Activated CD4-positive, alpha-beta memory T cell treated with anti-CD3 and anti-CD28 coated beads, Interleukin-2, amount 10 ng/mL, durations not matched to agents 7 days and 5 days (primary cell): ENCODE measurements at regions not wholly inside any gene's neighbourhood (a gene's known extent, or its start where the extent isn't known, plus 50 kb on each side); places are given as distances from the start of the nearest gene placed in this dataset.

ENCODE experiments used
- CTCF ChIA-PET: fragments of 350-600 bp; sonication (Branson Sonifier 250); formaldehyde crosslinking; loops from one replicate; lab custom pipeline; 2021; ENCODE audit warnings: antibody characterized with exemption, inconsistent platforms; lab: Charles Lee
- POLR2A ChIA-PET: fragments of 350-600 bp; sonication (Branson Sonifier 250); formaldehyde crosslinking; loops from one replicate; lab custom pipeline; 2021; ENCODE audit warnings: antibody characterized with exemption; lab: Charles Lee
- DNase-seq: peaks from one replicate; pipeline ENCODE4 v3.0.0-alpha.2; 2020
- H3K27ac Mint-ChIP-seq: one replicate; pipeline ENCODE4 v1.8.0; 2021; ENCODE audit warnings: mild to moderate bottlenecking, mixed read lengths
- H3K27me3 Mint-ChIP-seq: one replicate; pipeline ENCODE4 v1.8.0; 2021; ENCODE audit warnings: mixed read lengths
- H3K36me3 Mint-ChIP-seq: one replicate; pipeline ENCODE4 v1.8.0; 2021; ENCODE audit warnings: low read depth, mixed read lengths
- H3K4me1 Mint-ChIP-seq: one replicate; pipeline ENCODE4 v1.8.0; 2021; ENCODE audit warnings: mixed read lengths
- H3K4me3 Mint-ChIP-seq: one replicate; pipeline ENCODE4 v1.8.0; 2021; ENCODE audit warnings: mild to moderate bottlenecking, mixed read lengths
- H3K9me3 Mint-ChIP-seq: one replicate; pipeline ENCODE4 v1.8.0; 2021; ENCODE audit warnings: mixed read lengths

DNA sequence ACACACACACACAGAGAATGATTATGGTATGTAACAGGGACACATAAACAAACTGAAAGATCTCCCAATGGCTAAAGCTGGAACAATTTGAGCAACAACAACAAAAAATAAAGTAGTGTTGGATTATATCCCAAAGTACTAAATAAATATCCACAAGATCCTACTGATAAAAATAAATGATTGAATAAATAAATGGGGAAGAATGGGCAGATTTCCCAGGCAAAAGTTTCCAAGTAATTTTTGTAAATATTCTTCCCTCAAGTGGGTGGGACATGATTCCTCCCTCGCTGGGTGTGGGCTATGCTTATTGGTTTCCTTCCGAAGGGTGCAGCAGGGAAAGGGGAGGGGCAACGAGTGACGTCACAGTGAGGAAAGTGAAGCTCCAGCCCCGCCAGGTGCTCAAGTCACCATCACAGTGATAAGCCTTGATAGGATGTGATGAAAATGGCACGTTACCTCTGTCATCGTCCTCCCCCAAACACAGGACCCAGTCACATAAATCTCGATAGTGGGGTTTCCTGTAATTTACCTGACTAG lies 295.3 kb downstream of the DRD1 start:
- Mint-ChIP-seq H3K4me1 (no peaks in the 10 kb centered on the region), H3K27ac (no peak overlapping the region), H3K36me3 (no peaks in the 10 kb centered on the region), H3K9me3 (peaks cover 5% of the 10 kb centered on the region), H3K4me3 (no peak overlapping the region), H3K27me3 (no peaks in the 10 kb centered on the region)
- POLR2A ChIA-PET: no interaction called here
- CTCF ChIA-PET: no interaction called here
- DNase-seq: no peak

DNA sequence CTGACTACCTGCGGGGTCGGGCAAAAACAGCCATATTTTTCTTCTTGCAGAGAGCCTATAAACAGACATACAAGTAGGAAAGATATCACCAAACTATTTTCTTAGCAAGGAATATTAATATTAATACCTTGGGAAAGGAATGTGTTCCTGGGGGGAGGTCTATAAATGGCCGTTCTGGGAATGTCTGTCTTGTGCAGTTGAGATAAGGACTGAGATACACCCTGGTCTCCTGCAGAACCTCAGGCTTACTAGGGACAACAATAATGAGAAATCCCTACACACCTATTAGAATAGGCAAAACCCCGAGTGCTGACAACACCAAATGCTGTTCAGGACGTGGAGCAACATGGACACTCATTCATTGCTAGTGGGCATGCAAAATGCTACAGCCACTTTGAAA lies 297.2 kb downstream of the DRD1 start:
- no peaks in the 10 kb centered on the region for H3K4me1 Mint-ChIP-seq
- POLR2A ChIA-PET: no interaction called here
- H3K36me3 Mint-ChIP-seq: no peaks in the 10 kb centered on the region
- CTCF ChIA-PET: no interaction called here
- no peaks in the 10 kb centered on the region for H3K27me3 Mint-ChIP-seq
- no peak overlapping the region for H3K27ac Mint-ChIP-seq
- no peak overlapping the region for H3K4me3 Mint-ChIP-seq
- peaks cover 2% of the 10 kb centered on the region for H3K9me3 Mint-ChIP-seq
- DNase-seq: no peak

DNA sequence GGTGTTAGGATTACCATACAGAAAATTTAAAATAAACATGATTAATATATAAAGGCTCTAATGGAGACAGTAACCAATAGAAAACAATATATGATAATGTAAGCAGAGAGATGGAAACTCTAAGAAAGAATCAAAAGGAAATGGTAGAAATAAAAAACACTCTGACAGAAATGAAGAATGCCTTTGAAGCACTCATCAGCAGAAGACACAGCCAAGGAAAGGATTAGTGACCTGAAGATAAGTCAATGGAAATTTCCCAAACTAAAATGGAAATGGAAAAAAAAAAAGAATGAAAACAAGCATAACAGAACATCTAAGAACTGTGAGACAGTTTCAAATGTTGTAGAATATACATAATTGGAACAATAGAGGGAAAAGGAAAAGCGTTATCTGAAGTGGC lies 302.6 kb downstream of the DRD1 start:
- Mint-ChIP-seq H3K4me3 (no peak overlapping the region), H3K9me3 (peaks cover 3% of the 10 kb centered on the region), H3K4me1 (no peaks in the 10 kb centered on the region), H3K27me3 (no peaks in the 10 kb centered on the region), H3K36me3 (no peaks in the 10 kb centered on the region), H3K27ac (no peak overlapping the region)
- no peak for DNase-seq
- ChIA-PET CTCF (no interaction called here), POLR2A (no interaction called here)

DNA sequence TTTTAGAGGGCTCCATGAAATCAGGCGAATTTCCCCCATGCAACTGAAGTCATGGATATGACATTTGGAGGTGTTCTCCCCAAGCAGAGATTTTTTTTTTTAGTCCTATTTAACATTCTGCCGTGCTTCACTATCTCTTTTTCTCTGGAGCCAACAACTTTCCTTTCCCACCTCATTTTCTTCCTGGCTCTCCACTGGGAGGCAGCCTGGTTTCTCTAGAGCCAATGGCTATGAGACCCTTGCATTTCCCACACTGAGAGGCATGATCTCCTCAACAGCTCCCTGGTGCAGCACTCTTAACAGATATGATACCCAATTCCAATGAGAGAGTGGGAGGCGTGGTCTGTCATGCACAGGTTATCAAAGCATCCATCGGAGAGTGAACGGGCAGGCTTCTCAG lies 310.8 kb downstream of the DRD1 start:
- CTCF ChIA-PET: no interaction called here
- Mint-ChIP-seq H3K9me3 (no peaks in the 10 kb centered on the region), H3K36me3 (no peaks in the 10 kb centered on the region), H3K27me3 (no peaks in the 10 kb centered on the region), H3K4me3 (no peak overlapping the region), H3K27ac (no peak overlapping the region), H3K4me1 (no peaks in the 10 kb centered on the region)
- POLR2A ChIA-PET: no interaction called here
- DNase-seq: no peak

DNA sequence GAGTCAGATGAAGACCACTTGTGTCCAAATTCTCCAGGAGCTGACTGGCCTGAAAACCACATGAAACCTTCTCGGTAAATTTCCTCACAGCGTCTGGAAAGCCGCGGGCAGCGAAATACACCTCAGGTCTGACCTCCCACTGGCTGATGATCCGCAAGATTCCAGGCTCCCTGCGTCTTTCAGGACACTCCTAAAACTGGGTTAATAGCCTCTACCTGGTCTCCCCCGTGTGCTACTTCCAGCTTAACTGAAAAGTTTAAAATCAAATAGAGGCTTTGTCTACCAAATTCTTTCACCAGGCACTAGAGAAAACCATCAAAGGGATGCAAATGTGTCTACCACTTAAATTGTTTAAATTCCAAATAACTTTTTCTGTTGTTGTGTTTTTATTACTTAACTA lies 312.6 kb downstream of the DRD1 start:
- Mint-ChIP-seq H3K27ac (no peak overlapping the region), H3K4me3 (no peak overlapping the region), H3K4me1 (no peaks in the 10 kb centered on the region), H3K9me3 (no peaks in the 10 kb centered on the region), H3K36me3 (no peaks in the 10 kb centered on the region), H3K27me3 (no peaks in the 10 kb centered on the region)
- CTCF ChIA-PET: no interaction called here
- POLR2A ChIA-PET: no interaction called here
- DNase-seq: no peak

DNA sequence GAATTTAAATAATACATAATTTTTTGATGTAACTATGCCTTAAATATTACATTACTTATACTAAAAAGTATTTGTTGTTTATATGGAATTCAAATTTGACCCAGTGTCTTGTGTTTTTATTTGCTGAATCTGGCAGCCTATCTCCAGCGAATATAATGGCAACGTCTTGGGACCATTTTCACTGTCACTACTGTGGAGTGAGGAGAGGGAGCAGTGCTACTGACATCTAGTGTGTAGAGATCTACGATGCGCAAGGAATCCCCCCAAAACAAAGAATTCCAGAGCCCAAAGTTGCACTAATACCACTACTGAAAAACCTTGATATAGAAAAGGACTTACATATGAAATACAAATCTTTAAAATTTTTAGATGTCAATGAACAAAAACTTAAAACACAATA lies 314.4 kb downstream of the DRD1 start:
- no peaks in the 10 kb centered on the region for H3K27me3 Mint-ChIP-seq
- no peak overlapping the region for H3K27ac Mint-ChIP-seq
- H3K36me3 Mint-ChIP-seq: no peaks in the 10 kb centered on the region
- no peaks in the 10 kb centered on the region for H3K9me3 Mint-ChIP-seq
- H3K4me3 Mint-ChIP-seq: no peak overlapping the region
- ChIA-PET CTCF (no interaction called here), POLR2A (no interaction called here)
- DNase-seq: no peak
- H3K4me1 Mint-ChIP-seq: no peaks in the 10 kb centered on the region

DNA sequence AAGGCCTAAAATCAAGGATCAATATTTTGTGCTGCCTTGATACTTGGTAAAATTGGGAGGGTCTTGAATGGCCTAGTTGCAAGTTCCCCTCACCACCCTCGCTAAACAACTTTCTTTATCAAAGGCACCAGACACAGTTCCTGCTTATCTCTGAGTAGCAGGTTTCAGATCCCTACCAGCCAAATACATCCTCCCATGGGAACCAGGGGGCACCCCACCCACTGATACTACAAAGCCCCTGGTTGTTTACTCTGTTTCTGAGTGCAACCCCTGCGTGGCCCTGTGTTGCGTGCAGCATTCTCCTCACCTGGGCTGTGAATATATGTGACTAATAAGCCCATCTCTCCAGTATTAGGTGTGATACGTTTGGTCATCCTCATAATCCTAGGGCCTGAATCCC lies 314.9 kb downstream of the DRD1 start:
- DNase-seq: no peak
- Mint-ChIP-seq H3K4me3 (no peak overlapping the region), H3K27ac (no peak overlapping the region), H3K9me3 (no peaks in the 10 kb centered on the region), H3K4me1 (no peaks in the 10 kb centered on the region), H3K27me3 (no peaks in the 10 kb centered on the region), H3K36me3 (no peaks in the 10 kb centered on the region)
- ChIA-PET POLR2A (no interaction called here), CTCF (no interaction called here)

DNA sequence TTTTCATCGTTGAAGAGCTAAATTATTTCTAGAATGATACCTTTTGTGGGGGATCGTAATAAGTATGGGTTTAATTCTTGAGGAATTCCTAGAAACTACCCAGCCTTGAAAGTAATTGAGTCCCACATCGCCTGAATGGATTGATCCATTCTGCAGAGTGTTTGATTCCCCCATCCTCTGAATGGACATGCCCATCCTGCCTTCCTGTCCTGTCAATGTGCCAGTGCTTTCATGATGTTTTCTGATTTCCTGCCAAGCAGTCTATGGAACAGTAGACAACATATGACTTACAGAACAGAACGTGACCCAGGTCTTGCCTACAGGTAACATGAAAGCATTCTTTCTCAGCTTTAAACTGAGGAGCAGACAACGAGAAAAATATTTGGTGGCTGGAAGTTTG lies 319.2 kb downstream of the DRD1 start:
- DNase-seq: no peak
- Mint-ChIP-seq H3K9me3 (peaks cover 2% of the 10 kb centered on the region), H3K4me1 (no peaks in the 10 kb centered on the region), H3K4me3 (no peak overlapping the region), H3K27ac (no peak overlapping the region), H3K27me3 (no peaks in the 10 kb centered on the region), H3K36me3 (no peaks in the 10 kb centered on the region)
- CTCF ChIA-PET: no interaction called here
- POLR2A ChIA-PET: no interaction called here

DNA sequence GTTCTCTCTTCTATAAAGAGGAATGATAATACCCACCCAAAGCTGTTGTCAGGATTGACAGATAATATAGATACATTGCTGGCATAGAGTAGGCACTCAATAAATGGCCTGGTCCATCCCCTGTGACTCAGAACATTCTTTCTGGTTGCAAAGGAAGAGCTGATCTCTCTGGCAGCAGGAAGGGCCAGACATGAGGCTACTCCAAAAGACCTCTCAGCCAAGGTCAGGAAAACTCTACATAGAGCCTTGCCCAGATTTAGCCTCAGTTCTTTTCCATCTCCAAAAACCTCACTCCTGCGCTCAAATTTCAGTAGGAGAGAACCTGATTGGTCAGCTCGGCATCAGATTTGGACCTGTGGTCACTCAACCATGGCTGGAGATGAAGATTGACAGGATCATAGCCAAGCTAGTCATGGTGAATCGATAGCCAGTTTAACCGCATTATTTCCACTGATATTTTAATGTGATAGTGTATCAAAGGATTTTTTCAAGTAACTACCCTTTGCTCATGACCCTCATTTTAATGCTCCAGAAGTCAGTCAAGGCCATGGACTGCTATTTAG lies 319.6 kb downstream of the DRD1 start:
- Mint-ChIP-seq H3K9me3 (peaks cover 2% of the 10 kb centered on the region), H3K27me3 (no peaks in the 10 kb centered on the region), H3K4me3 (no peak overlapping the region), H3K4me1 (no peaks in the 10 kb centered on the region), H3K36me3 (no peaks in the 10 kb centered on the region), H3K27ac (no peak overlapping the region)
- ChIA-PET POLR2A (no interaction called here), CTCF (no interaction called here)
- no peak for DNase-seq

DNA sequence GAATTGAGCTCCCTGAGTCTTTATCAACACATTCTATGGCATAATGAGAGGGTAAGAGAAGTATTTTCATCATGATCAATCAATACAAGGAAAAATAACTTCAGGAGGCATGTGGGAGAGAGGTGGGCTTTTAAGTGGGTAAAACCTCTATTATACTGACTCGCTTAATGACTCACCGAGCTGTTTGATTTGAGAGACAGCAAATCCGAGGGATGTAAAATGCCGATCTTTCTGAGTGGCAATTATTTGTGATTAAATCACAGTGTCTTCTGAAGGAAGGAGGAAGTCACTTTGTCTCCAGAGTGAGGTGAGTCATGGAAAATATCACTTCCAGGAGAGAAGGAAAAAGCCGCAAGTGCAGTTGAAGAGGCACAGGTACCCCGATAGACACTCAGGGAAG lies 320.4 kb downstream of the DRD1 start:
- Mint-ChIP-seq H3K27ac (no peak overlapping the region), H3K9me3 (peaks cover 2% of the 10 kb centered on the region), H3K4me3 (no peak overlapping the region), H3K36me3 (no peaks in the 10 kb centered on the region), H3K4me1 (no peaks in the 10 kb centered on the region), H3K27me3 (no peaks in the 10 kb centered on the region)
- no peak for DNase-seq
- POLR2A ChIA-PET: no interaction called here
- CTCF ChIA-PET: no interaction called here

DNA sequence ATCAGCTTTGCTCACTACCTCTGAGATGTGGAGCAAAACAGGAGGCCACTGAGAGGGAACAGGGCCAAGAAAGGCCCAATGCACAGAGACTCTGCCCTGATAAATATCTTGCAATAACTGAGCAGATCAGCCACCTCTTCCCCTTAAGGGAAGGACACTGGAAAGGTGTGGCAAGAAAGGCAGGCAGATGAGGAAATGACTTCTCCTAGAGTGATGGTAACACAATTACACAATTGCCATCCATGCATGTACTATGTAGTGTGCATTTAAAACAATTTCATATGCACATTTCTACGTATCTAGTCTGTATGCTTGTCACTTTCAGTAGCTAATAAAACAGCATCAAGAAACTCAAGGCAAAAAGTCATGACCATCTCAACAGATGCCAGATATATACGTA lies 322.5 kb downstream of the DRD1 start:
- Mint-ChIP-seq H3K27me3 (no peaks in the 10 kb centered on the region), H3K9me3 (peaks cover 2% of the 10 kb centered on the region), H3K27ac (no peak overlapping the region), H3K36me3 (no peaks in the 10 kb centered on the region), H3K4me1 (no peaks in the 10 kb centered on the region), H3K4me3 (no peak overlapping the region)
- POLR2A ChIA-PET: no interaction called here
- DNase-seq: no peak
- CTCF ChIA-PET: no interaction called here

DNA sequence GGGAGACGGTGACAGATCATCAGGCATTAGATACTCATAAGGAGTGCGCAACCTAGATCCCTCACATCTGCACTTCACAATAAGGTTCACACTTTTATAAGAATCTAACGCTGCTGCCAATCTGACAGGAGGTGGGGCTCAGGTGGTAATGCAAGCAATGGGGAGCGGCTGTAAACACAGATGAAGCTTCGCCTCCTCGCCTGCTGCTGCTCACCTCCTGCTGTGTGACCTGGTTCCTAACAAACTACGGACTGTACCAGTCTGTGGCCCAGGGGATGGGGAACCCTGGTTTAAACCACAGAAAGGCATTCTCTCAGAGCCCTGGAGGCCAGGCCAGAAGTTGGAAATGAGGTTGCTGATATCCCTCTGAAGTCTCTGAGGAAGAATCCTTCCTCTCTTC lies 323.6 kb downstream of the DRD1 start:
- POLR2A ChIA-PET: no interaction called here
- H3K9me3 Mint-ChIP-seq: peaks cover 2% of the 10 kb centered on the region
- no peaks in the 10 kb centered on the region for H3K36me3 Mint-ChIP-seq
- no peak overlapping the region for H3K4me3 Mint-ChIP-seq
- no peaks in the 10 kb centered on the region for H3K4me1 Mint-ChIP-seq
- CTCF ChIA-PET: no interaction called here
- DNase-seq: no peak
- no peaks in the 10 kb centered on the region for H3K27me3 Mint-ChIP-seq
- H3K27ac Mint-ChIP-seq: no peak overlapping the region

DNA sequence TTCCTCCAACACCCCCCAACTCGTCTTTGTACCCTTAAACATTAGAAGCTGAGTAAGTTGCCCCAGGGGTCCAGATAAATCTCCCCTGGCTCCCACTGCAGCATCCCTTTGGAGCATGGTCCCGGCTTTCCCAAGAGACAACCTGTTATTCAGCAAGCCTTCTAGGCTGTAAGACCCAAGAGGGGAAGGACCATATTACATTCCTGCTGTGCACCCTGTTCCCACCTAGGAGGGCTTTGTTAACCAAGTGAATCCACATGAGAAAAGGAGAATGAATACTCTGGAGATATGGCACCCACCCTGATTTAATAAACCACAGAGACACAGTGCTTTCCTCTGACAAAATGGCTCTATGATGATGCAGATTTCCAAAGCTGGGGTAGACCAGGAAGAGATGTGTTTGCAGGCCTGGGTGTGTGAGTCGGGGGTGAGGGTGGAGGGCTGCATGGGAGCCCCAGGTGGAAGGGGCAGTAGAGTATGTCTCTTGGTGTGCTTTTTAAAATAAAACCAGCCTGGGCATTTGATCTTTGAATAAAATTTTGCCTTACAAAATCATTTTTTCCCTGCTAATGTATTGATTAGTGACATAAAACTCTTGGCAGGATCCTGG lies 325.2 kb downstream of the DRD1 start:
- peaks cover 1% of the 10 kb centered on the region for H3K27me3 Mint-ChIP-seq
- H3K36me3 Mint-ChIP-seq: no peaks in the 10 kb centered on the region
- DNase-seq: no peak
- ChIA-PET POLR2A (no interaction called here), CTCF (no interaction called here)
- no peak overlapping the region for H3K27ac Mint-ChIP-seq
- H3K4me3 Mint-ChIP-seq: no peak overlapping the region
- no peaks in the 10 kb centered on the region for H3K4me1 Mint-ChIP-seq
- H3K9me3 Mint-ChIP-seq: peaks cover 2% of the 10 kb centered on the region

DNA sequence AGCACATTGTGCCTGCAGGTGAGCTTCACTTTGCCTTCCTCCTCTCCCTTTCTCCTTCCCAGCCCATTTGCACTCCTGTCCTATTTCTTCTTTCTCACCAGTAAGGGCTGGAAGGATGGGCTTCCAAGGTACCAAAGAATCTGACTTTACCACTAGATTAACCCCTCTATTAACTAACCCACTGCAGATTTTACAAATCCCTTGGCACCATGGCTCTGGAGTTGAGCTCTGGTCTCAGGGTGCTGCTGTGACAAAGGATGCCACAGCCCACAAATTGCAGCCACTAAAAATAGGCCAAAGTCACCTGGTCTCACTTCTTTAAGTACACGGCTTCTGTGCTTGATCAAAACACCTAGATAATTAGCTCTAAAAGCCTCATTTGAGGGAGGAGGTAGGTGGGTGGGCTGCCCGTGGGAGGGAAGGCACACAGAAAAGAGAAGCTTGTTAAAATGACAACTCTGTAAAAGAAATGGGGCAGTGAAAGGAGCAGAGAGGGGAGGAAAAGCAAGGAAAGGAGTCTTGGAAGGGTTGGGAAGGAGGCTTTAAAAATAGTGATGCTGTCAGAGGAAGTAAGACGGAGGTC lies 327.4 kb downstream of the DRD1 start:
- POLR2A ChIA-PET: no interaction called here
- no peak overlapping the region for H3K4me3 Mint-ChIP-seq
- H3K9me3 Mint-ChIP-seq: no peaks in the 10 kb centered on the region
- no peak for DNase-seq
- CTCF ChIA-PET: no interaction called here
- H3K27me3 Mint-ChIP-seq: peaks cover 1% of the 10 kb centered on the region
- no peak overlapping the region for H3K27ac Mint-ChIP-seq
- no peaks in the 10 kb centered on the region for H3K36me3 Mint-ChIP-seq
- H3K4me1 Mint-ChIP-seq: no peaks in the 10 kb centered on the region
